ENCODE measurements at regions not wholly inside any gene's neighbourhood (a gene's known extent, or its start where the extent isn't known, plus 50 kb on each side); places are given as distances from the start of the nearest gene placed in this dataset.

DNA sequence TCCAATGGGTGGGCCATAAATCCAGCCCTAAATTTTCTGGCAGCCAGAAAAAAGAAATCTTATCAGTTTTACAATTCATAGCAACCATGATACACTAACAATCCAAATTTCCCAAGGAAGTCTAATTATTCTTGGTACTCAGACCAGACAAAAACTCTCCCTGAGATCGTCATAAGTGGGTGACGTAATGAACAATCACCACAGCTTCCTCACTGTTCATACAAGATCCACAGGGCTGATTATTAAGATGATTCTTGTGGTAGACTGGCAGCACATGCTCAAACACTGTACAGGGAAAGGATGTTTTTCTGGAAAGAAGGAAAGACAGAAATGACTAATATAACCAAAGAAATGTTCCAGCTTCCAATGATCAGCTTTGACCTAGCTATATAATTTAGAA lies 178.3 kb upstream of the CRIM1 start:
- TF ChIP-seq, protein P1, sequence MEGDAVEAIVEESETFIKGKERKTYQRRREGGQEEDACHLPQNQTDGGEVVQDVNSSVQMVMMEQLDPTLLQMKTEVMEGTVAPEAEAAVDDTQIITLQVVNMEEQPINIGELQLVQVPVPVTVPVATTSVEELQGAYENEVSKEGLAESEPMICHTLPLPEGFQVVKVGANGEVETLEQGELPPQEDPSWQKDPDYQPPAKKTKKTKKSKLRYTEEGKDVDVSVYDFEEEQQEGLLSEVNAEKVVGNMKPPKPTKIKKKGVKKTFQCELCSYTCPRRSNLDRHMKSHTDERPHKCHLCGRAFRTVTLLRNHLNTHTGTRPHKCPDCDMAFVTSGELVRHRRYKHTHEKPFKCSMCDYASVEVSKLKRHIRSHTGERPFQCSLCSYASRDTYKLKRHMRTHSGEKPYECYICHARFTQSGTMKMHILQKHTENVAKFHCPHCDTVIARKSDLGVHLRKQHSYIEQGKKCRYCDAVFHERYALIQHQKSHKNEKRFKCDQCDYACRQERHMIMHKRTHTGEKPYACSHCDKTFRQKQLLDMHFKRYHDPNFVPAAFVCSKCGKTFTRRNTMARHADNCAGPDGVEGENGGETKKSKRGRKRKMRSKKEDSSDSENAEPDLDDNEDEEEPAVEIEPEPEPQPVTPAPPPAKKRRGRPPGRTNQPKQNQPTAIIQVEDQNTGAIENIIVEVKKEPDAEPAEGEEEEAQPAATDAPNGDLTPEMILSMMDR (IDR thresholded peaks at IDR 0.05; ENCODE audit: insufficient read depth, low read depth, low read length), result no peak
- no peak for TF ChIP-seq EZH2 (IDR thresholded peaks at IDR 0.05; ENCODE audit: insufficient read depth, low read length)
